Suppressor macrophage treated with lipopolysaccharide for 4 hours (primary cell): ENCODE measurements at regions not wholly inside any gene's neighbourhood (a gene's known extent, or its start where the extent isn't known, plus 50 kb on each side); places are given as distances from the start of the nearest gene placed in this dataset.
"Not testable (repeated sequence)": the region's sequence is repeated elsewhere in the genome, so short reads cannot be mapped to it uniquely, and the experiment has no call there.

Experiments
- DNase-seq: peaks from one replicate; pipeline ENCODE4 v3.0.0-alpha.2; 2020

DNA sequence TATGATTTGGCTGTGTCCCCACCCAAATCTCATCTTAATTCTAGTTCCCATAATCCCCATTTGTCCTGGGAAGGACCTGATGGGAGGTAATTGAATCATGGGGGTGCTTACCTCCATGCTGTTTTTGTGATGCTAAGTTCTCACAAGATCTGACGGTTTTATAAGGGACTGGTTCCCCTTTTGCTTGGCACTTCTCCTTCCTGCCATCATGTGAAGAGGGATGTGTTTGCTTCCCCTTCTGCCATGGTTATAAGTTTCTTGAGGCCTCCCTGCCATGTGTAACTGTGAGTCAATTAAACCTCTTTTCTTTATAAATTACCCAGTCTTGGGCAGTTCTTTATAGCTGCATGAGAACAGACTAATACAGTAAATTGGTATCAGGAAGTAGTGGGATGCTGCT is 114.1 kb downstream of the ZNF648 start:
- no peak for DNase-seq

- DNase-seq: peak; percentile 18
Measured at GRCh38 chr1:181936768-181937581, 124.5 kb downstream of the ZNF648 start.

GRCh38 chr1:181936269-181936668 is 125.2 kb downstream of the ZNF648 start:
- no peak for DNase-seq

- DNase-seq: no peak
Measured at GRCh38 chr1:181931873-181932272, 129.6 kb downstream of the ZNF648 start.

- DNase-seq: no peak
Measured at GRCh38 chr1:181930187-181930586, 131.3 kb downstream of the ZNF648 start.

GRCh38 chr1:181926697-181927096 is 134.8 kb downstream of the ZNF648 start:
- DNase-seq: no peak

- DNase-seq: not testable (repeated sequence)
Measured at GRCh38 chr1:181924034-181924433, 137.5 kb downstream of the ZNF648 start.

DNA sequence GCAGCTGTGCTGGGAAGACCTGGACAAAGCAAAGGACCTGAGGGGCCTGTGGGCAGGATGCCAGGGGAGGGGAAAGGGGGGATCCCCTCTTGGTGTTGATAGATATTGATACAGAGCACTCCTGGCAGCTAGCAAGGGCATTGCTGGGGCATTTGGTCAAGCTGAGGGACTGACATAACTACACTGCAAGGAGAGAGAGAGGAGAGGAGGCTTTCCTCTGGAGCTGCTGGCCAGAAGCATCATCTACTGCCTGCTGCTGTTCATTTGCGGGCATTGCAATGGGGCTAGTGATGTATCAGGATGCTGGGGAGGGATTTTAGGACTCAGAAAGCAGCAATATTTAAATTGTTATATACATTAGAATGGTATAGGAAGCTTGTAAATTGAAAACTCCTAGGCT is 142.0 kb downstream of the ZNF648 start:
- DNase-seq: no peak

DNA sequence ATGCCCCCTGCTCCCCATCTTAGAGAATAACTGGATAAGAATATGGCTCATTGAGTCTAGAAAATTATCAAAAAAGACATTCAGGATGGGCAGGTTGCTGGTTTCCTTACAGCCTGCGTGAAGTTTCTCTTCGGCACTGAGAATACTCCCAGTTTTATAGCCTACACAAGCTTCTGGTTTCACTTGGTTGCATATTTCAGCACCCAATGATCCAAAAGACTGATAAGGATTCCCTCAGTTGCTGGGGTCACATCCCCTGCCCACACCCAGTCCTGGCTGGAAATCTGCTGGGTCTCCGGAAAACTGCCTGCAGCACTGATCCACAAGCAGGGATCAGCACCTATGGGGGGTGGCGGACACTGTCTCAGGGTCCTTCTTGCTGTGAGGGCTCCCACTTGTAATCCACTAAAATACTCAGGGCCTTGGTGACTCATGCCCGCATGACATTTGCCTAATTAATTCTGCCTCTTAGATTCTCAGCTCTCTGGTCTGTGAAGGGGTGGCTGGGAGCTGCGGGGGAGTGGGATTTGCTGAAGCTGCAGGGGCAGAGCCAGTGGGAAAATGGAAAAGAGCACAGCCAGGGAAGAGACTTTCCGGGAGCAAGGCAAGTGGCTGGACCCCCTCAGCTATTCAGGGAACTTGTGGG is 142.5 kb downstream of the ZNF648 start:
- no peak for DNase-seq

DNA sequence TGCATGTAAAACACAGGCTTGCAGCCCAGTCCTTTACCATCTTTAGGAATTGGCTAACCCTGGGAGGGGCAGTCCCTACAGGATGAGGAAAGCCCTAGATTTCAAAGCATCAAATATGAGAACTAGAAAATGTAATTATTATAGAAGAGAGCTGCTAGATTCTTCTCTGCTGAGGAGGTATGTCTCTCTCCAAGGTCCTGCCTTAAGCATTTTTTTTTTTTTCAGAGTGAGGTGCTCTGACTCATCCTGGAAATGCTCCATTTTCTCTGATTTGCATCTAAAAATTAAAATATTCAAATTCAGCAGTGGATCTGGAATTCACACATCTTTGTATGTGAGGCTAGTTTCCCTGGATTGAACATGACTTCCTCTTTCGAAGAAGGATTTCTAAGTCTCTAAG is 149.8 kb downstream of the ZNF648 start:
- no peak for DNase-seq

DNA sequence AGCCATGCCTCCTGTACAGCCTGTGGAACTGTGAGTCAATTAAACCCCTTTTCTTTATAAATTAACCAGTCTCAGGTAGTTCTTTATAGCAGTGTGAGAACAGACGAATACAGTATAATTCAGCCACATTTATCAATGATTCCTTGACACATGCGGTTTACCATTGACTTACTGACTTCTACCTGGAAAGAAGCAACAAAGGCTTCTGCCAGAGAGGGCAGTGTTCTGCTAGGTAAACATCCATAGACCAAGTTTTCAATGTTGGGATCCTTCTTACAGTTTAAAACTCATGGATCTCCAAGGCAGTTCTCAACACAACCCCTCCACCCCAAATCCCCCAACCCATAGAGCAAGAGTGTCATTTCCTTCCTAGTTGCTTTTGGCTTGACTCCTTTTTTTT is 150.6 kb downstream of the ZNF648 start:
- DNase-seq: no peak

- DNase-seq: no peak
Measured at GRCh38 chr1:181909010-181909409, 152.5 kb downstream of the ZNF648 start.

DNA sequence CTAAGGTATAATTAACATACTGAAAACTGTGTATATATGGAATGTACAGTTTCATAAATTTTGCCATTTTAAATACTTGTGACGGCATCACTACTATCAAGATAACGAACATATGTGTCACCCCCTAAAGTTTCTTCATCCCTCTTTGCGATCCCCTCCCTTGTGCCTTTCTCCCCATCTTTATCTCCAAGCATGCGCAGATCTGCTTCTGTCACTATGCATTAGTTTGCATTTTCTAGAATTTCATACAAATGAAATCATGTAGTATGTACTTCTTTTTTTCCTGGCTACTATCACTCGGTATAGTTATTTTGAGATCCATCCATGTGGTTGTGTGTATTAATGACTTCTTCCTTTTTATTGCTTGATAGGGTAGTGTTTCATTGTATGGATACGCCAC is 154.9 kb downstream of the ZNF648 start:
- DNase-seq: no peak

DNA sequence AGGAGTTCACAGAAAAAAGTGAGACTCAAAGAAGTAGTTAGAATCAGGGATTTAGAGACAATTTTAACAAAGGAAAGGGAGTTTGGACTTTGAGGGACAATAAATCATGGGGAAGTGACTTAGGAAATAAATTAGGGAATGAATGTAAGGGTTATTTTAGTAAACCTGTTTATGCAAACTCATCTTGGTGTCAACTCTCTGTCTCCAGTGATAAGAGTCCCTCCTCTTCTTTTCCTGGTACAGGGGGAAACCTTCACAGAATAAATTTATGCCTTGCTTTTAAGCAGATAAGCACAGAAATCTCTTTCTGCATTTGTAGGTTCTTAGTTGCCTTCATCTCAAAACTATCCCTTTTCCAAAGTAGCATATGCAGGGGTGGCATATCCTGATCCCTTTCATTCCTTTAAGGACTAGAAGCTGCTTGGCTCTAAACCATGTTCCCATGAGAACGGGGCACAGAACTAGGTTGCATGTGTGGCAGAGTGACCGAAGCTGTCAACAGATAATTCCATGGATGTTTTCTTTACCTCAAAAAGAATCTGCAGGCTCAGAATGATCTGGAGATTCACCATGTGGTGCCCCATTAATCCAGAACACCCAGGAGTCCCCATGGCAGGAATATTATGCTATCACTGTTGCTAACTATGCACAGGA is 155.4 kb downstream of the ZNF648 start:
- no peak for DNase-seq

DNA sequence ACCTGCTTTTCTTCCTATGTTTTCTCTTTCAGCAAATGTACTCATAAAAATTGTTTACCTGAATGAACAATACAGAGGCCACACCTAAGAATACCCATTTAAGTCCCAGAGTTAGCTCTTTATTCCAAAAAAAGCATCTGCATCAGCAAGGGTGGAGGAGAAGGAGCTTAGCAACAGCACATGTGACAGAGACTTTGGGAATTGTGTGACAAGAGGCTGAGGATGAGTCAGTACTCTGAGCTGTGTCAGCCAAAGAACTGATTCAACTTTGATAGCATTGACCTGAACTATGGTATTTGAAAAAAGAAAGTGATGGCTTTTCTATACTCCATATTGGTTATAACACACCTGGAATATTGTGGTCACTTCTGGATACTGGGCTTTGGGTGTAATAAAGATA is 162.7 kb downstream of the ZNF648 start:
- DNase-seq: peak; percentile 7

DNA sequence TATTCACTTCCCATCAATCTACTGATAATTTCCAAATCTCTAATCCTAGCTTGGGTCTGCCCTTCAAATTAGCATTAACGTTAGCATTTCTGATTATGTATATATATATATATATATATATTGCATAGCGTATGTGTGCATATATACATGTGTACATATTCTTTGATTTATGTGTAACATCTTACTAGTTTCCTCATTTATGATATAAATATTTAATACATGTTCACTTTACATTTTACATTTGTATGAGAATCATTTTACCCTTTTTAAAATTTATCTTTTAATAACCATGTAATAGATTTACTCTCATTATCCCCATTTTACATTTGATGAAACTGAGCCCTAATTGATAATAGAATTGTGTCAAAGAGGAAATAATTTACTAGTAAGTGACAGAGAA is 164.7 kb downstream of the ZNF648 start:
- DNase-seq: no peak

DNA sequence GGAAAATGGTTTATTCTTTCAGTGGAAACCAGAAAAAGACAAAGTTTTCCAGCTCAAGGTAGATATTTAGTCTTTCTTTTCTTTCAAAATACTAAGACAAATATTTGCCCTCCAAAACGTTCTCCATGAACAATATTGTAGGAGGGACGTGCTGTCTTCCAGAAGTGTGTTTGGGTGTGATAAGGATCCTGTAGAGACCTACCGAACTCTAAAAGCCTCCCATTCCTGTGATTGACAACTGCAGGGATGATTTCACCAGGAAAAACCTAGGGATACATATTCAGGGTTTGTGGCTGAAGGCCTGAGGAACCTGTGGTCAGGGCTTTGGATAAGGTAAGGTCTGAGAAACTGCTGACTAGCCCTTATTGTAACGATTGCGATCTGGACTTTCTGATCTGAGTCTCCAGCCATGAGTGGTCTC is 167.1 kb downstream of the ZNF648 start:
- no peak for DNase-seq

- no peak for DNase-seq
Measured at GRCh38 chr1:181893937-181894336, 167.6 kb downstream of the ZNF648 start.

- not testable (repeated sequence) for DNase-seq
Measured at GRCh38 chr1:181893150-181893549, 168.4 kb downstream of the ZNF648 start.

DNA sequence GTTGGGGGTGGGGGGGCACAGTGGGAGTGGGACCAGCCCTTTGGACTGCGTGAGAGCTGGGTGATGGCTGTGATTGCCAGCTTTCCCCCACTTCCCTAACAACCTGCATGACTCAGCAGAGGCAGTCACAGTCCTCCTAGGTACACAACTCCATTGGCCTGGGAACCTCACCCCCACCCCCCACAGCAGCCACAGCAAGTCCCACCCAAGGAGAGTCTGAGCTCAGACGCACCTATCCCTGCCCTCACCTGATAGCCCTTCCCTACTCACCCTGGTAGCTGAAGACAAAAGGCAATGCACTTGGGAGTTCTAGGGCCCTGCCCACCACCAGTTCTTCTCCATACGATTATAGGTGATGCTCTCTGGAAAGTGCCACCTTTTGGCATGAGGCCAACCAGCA is 188.9 kb downstream of the ZNF648 start:
- DNase-seq: no peak

DNA sequence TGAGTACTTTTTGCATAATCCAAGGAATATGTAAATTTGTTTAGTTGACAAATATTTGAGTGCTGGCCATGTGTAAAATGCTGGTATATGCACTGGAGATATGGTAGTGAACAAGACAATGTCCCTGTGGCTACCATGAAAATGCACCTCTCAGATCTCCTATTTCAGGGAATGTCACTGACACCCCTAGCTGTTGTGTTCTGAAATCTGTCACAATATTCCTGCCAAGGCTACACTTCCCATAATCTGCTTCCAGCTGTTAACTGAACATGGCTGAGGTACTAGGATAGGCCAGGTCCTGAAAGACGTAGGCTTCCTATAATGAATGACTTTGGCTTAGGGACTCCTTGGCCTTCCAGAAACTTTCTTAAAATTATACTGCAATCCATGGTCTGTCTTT is 197.8 kb downstream of the ZNF648 start:
- no peak for DNase-seq

DNA sequence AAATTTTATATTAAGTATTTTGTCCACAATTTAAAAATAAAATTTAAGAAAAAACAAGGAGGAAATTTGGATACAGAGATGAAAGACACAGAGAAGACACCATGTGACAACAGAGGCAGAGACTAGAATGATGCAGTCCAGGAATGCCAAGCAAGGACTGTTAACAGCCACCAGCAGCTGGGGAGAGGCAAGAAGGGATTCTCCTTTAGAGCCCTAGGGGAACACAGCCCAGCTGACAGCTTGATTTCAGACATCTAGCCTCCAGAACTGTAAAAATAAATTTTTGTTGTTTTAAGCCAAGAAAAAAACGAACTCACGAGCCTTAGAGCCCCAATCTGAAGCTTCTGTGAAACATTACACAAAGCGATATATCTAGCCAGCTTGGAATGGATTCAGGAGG is 198.5 kb downstream of the ZNF648 start:
- no peak for DNase-seq

- no peak for DNase-seq
Measured at GRCh38 chr1:181858135-181858534, 203.4 kb downstream of the ZNF648 start.
